ENCODE measurements at regions not wholly inside any gene's neighbourhood (a gene's known extent, or its start where the extent isn't known, plus 50 kb on each side); places are given as distances from the start of the nearest gene placed in this dataset.
"Not testable (repeated sequence)": the region's sequence is repeated elsewhere in the genome, so short reads cannot be mapped to it uniquely, and the experiment has no call there.

- peak; percentile 16 to 48 (median 40) for DNase-seq
Measured at GRCh38 chr2:212912445-212913103, 238.8 kb downstream of the IKZF2 start.

DNA sequence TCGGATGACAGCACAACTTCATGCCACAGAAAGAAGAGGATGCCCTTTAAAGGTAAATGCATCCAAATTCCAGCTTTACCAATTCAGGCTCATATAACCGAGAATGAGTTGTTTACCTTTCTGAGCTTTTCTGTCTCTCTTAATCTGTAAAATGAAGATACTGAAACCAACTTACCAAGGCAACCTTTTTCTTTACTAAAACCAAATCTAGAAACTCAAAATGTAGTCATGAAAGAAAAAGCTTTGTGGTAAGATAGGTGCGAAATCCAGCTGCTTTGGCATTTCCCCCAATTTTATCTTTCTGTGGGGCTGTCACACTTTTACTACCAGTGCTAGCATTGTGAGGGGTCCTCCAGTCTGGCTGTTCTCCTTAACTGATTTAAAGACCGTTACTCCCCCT lies 240.4 kb downstream of the IKZF2 start:
- no peak for DNase-seq

DNA sequence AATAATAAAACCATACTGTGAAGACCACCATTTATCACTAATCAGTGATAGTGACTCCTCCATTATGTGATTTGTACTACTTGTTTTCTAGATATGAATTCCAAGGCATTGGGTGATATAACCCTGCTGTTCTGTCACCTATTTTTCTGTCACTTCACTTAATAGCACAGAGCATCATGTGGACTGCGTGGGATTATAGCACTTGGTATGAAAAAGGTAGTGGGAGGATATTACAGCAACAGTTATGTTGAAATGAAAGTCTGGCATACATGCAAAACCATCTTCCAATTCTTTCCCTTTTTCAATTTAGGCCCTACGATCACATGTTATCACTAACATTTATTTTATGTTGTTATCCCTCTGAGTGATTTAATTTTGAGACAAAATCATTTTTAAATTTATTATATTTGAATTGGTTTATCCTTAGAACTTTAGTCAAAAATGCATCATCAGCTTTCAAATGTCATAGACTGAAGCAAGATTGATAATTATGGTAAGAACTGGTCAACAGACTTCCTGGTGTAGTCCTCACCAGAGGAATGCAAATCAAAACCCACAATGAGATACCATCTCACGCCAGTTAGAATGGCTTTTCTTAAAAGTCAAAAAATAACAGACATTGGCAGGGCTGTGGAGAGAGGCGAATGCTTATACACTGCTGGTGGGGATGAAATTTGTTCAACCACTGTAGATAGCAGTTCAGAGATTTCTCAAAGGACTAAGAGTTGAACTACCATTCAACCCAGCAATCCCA lies 242.6 kb downstream of the IKZF2 start:
- peak; percentile 49 to 83 (median 60) for DNase-seq

GRCh38 chr2:212908031-212908430 lies 243.4 kb downstream of the IKZF2 start:
- DNase-seq = peak in 1 of 4 experiments; percentile 15

DNA sequence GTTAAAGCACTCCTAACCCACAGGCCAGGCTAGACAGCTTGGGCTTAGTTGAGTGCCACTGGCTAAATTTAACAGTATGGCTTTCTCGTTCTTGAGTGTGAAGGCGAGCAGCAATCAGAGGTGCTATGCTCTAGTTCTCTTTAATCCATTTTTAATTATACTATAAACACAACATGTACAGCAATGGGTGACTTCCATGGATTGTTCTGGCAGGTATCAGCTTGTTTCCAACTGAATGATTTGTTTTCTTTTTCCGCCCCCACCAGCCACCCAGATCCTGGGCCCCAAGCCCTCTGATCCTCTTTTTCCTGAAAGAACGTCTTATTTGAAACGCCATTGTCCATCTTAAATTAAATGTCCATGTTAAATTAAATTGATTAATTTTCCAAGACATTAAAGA lies 244.8 kb downstream of the IKZF2 start:
- no peak for DNase-seq

- no peak for DNase-seq
Measured at GRCh38 chr2:212905640-212906201, 245.7 kb downstream of the IKZF2 start.

GRCh38 chr2:212904646-212905045 lies 246.8 kb downstream of the IKZF2 start:
- DNase-seq = peak; percentile 38 to 74 (median 46)

- no peak for DNase-seq
Measured at GRCh38 chr2:212903413-212903812, 248.0 kb downstream of the IKZF2 start.

GRCh38 chr2:212902421-212902820 lies 249.0 kb downstream of the IKZF2 start:
- DNase-seq = no peak

DNA sequence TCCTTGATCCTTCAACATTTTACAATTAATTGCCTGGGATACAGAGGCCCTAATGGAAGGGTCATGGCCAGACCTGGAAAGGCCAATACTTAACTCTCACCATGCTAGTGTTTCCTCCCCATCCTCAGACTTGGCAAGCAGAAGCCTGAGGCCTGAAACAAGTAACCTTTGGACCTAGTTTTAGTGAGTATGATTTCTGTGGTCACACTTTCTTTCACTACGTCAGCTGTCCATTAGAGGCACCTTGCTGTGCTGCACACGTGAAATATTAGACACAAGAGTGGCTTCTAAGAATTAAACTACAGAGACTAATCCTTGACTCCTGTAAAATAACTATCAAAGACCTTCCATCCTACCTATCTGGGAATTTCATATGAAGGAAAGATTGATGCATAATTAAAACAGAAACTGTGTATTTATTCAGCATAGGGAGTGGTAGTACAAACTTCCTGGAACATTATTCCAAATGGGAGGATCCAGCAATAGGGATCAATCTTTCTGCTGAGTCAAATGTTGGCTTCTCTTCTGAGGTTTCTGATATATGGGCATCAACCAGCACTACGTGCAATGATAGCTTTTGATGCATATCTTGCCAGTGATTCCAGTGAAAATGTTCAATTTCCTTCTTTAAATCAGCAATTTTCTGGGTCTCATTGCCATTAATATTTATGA lies 249.7 kb downstream of the IKZF2 start:
- no peak for DNase-seq

GRCh38 chr2:212900715-212901114 lies 250.7 kb downstream of the IKZF2 start:
- DNase-seq = no peak

GRCh38 chr2:212898011-212898410 lies 253.4 kb downstream of the IKZF2 start:
- DNase-seq = no peak

DNA sequence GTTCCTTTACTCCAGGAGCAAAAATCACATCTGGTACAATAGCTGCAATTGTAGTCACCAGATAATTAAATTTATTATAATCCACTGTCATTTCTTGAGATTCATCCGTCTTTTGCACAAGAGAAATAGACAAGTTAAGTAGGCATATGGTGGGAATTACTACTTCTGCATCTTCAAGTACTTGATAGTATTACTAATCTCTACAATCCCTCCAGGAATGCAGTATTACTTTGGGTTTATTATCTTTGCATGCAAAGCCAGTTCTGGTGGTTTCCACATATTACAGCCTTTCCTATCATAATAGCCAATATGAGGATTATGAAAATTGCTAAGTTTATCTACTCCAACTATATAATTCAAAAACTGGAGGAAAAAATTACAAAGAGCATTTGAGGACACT lies 254.1 kb downstream of the IKZF2 start:
- DNase-seq = no peak

GRCh38 chr2:212894026-212894425 lies 257.4 kb downstream of the IKZF2 start:
- no peak for DNase-seq

DNA sequence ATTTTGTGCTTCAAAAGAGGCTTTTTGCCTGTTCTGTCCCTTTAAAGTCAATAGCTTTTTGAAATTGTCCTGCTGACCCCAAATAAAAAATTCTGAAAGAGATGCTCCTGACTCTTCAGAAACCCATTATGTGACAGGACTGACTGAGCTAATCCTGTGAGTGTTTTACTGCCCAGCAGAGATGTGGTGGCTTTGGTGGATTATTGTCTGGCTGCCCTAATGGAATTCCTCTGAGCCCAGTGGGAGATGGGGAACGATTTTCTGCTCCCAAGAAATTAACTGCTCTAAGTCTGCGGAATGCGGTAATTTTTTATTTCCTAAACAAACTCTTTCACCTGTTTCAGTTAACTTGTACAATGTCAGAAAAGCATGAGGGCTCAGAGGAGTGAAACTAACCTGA lies 258.2 kb downstream of the IKZF2 start:
- DNase-seq = no peak

GRCh38 chr2:212892193-212892592 lies 259.2 kb downstream of the IKZF2 start:
- no peak for DNase-seq

DNA sequence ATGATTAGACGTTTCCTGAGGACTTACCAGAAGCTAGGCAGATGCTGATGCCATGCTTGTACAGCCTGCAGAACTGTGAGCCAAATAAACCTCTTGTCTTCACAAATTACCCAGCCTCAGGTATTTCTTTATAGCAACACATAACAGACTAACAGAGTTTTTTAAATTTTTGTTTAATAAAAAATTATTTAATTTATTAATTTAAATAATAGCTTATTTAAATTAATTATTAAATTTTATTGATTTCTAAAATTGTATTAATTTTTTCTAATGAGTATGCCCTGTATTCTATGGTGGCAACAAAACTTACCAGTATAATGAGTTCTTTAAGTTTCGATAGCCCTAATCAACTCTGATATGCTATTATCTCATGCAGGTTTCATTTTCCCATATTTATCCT lies 259.8 kb downstream of the IKZF2 start:
- DNase-seq = no peak

DNA sequence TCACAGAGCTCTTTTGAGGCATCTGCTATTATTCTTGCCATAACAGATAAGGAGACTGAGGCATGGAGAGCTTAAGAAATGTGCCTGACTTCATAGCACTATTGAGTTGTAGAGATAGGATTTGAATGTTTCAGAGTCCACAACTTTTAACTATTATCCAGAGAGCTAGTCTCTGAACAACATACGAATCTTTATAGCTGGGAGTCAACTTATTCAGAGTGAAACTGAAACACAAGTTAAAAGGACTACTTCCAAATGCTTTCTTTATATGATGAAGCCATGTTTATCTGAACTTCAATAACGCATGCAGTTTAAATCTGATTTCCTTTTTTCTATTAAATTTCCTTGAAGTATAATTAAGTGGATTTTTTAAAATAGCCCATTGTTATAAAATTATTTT lies 268.8 kb downstream of the IKZF2 start:
- DNase-seq = no peak

DNA sequence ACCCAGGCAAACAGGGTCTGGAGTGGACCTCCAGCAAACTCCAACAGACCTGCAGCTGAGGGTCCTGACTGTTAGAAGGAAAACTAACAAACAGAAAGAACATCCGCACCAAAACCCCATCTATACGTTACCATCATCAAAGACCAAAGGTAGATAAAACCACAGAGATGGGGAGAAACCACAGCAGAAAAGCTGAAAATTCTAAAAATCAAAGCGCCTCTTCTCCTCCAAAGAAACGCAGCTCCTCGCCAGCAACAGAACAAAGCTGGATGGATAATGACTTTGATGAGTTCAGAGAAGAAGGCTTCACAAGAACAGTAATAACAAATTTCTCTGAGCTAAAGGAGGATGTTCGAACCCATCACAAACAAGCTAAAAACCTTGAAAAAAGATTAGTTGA lies 274.9 kb downstream of the IKZF2 start:
- DNase-seq = not testable (repeated sequence)

- DNase-seq = not testable (repeated sequence)
Measured at GRCh38 chr2:212875950-212876349, 275.5 kb downstream of the IKZF2 start.

DNA sequence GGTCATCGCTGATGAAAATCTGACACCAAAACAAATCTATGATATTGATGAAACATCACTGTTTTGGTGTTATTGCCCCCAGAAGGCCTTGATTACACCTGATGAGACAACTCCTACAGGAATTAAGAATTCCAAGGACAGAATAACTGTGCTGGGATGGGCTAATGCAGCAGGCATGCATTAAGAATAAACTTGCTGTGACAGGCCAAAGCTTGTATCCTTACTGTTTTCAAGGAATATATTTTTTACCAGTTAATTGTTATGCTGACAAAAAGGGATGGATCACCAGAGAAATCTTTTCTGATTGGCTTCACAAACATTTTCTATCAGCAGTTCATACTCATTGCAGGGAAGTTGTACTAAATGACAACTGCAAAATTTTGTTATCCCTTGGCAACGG lies 278.2 kb downstream of the IKZF2 start:
- no peak for DNase-seq

GRCh38 chr2:212871597-212871996 lies 279.8 kb downstream of the IKZF2 start:
- no peak for DNase-seq

GRCh38 chr2:212864186-212864585 lies 287.2 kb downstream of the IKZF2 start:
- no peak for DNase-seq

Measured in suppressor macrophage (primary cell).